ENCODE measurements at regions not wholly inside any gene's neighbourhood (a gene's known extent, or its start where the extent isn't known, plus 50 kb on each side); places are given as distances from the start of the nearest gene placed in this dataset.

DNA sequence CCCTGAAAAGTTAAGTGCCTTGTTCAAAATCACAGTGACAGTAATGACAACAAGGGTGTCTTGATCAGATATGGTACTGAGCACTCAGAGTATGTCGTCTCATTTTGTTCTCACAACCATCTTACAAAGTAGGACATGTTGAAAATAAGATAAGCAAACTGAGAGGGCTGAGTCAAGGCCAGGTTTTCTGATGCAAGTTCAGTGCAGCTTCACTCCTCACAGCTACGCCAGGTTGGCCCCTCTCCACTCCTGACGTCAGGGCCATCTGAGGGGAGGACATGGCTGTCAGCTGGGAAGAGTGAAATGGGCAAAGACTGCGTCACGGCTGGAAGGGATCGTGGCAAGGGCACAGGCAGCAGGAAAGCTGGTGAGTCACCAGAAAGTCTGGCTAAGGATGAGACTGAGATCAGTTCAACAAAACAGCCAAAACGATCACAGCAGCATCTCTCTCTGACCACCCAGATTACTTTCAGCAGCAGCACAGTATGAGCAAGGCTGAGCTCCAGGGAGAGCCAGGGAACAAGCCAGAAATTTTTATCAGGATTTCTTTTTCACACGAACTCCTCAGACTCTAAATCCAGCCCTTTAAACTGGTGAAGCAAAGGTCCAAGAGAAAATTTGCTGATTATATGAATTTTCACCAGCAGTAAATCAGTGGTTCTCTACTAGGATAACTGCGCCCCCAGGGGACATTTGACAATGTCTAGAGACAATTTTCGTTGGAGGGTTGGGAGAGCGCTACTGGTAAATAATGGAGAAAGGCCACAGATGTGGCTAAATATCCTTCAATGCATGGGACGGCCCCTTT is 297.9 kb upstream of the AMIGO2 start:
- TF ChIP-seq, protein P1, sequence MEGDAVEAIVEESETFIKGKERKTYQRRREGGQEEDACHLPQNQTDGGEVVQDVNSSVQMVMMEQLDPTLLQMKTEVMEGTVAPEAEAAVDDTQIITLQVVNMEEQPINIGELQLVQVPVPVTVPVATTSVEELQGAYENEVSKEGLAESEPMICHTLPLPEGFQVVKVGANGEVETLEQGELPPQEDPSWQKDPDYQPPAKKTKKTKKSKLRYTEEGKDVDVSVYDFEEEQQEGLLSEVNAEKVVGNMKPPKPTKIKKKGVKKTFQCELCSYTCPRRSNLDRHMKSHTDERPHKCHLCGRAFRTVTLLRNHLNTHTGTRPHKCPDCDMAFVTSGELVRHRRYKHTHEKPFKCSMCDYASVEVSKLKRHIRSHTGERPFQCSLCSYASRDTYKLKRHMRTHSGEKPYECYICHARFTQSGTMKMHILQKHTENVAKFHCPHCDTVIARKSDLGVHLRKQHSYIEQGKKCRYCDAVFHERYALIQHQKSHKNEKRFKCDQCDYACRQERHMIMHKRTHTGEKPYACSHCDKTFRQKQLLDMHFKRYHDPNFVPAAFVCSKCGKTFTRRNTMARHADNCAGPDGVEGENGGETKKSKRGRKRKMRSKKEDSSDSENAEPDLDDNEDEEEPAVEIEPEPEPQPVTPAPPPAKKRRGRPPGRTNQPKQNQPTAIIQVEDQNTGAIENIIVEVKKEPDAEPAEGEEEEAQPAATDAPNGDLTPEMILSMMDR (IDR thresholded peaks at IDR 0.05): peak; percentile 42
- TF ChIP-seq TAF1 (IDR thresholded peaks at IDR 0.05; ENCODE audit: borderline replicate concordance, low read depth, low read length) (no peak), POLR2AphosphoS5 (IDR thresholded peaks at IDR 0.05; ENCODE audit: low read depth, low read length) (no peak), FOXM1 (IDR thresholded peaks at IDR 0.05; ENCODE audit: low read depth) (no peak), EZH2phosphoT487 (IDR thresholded peaks at IDR 0.05; ENCODE audit: borderline replicate concordance, low read depth) (no peak), CHD2 (IDR thresholded peaks at IDR 0.05; ENCODE audit: low read length, partially characterized antibody) (no peak), FOSL2 (IDR thresholded peaks at IDR 0.05; ENCODE audit: borderline replicate concordance, low read depth) (peak; percentile 73; the same call in 1 of the 2 replicates), NRF1 (IDR thresholded peaks at IDR 0.05; ENCODE audit: low read depth, low read length) (no peak), YY1 (IDR thresholded peaks at IDR 0.05; ENCODE audit: low read depth) (no peak)
- TF ChIP-seq, protein P2, sequence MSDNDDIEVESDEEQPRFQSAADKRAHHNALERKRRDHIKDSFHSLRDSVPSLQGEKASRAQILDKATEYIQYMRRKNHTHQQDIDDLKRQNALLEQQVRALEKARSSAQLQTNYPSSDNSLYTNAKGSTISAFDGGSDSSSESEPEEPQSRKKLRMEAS (IDR thresholded peaks at IDR 0.05; ENCODE audit: low read depth): 0 out of 2 replicates have a peak, but pooled peaks have one; percentile 27
- TF ChIP-seq, protein P3, sequence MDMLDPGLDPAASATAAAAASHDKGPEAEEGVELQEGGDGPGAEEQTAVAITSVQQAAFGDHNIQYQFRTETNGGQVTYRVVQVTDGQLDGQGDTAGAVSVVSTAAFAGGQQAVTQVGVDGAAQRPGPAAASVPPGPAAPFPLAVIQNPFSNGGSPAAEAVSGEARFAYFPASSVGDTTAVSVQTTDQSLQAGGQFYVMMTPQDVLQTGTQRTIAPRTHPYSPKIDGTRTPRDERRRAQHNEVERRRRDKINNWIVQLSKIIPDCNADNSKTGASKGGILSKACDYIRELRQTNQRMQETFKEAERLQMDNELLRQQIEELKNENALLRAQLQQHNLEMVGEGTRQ (IDR thresholded peaks at IDR 0.05; ENCODE audit: borderline replicate concordance, low read depth, low read length): no peak
- TF ChIP-seq, protein P4, sequence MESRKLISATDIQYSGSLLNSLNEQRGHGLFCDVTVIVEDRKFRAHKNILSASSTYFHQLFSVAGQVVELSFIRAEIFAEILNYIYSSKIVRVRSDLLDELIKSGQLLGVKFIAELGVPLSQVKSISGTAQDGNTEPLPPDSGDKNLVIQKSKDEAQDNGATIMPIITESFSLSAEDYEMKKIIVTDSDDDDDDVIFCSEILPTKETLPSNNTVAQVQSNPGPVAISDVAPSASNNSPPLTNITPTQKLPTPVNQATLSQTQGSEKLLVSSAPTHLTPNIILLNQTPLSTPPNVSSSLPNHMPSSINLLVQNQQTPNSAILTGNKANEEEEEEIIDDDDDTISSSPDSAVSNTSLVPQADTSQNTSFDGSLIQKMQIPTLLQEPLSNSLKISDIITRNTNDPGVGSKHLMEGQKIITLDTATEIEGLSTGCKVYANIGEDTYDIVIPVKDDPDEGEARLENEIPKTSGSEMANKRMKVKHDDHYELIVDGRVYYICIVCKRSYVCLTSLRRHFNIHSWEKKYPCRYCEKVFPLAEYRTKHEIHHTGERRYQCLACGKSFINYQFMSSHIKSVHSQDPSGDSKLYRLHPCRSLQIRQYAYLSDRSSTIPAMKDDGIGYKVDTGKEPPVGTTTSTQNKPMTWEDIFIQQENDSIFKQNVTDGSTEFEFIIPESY (IDR thresholded peaks at IDR 0.05; ENCODE audit: borderline replicate concordance, low read depth): no peak

Data from SK-N-SH (cell line).